SK-N-SH (cell line): ENCODE measurements at regions not wholly inside any gene's neighbourhood (a gene's known extent, or its start where the extent isn't known, plus 50 kb on each side); places are given as distances from the start of the nearest gene placed in this dataset.

Source experiments
- CTCF ChIA-PET: fragments of 300-600, 350-600 bp; formaldehyde crosslinking; extraction: SDS; loops from one replicate; lab custom pipeline; 2021; lab: Yijun Ruan, JAX
- POLR2A ChIA-PET: fragments of 350-600 bp; sonication (Branson Sonifier 250); formaldehyde crosslinking; extraction: SDS; loops from one replicate; lab custom pipeline; 2020; ENCODE audit warnings: antibody characterized with exemption, inconsistent platforms; lab: Yijun Ruan, JAX
- DNase-seq: peaks from one replicate; pipeline ENCODE4 v3.0.0; 2012
- H2AFZ ChIP-seq: fragments of 200-600 bp; sonication (generic); 2 replicates; pipeline ENCODE4 v1.8.1; 2016; ENCODE audit warnings: antibody characterized with exemption, mild to moderate bottlenecking, low read depth
- H3F3A ChIP-seq: fragments of 200-600 bp; sonication (generic); replicated peaks from 2 replicates; pipeline ENCODE3; 2016; ENCODE audit warnings: antibody characterized with exemption, mild to moderate bottlenecking; ENCODE audit not compliant: insufficient read depth
- H3K27ac ChIP-seq, 2 experiments: fragments of 200-500 bp in 1 of 2; fragments of 200-600 bp in 1 of 2; sonication (Bioruptor generic) in 1 of 2; sonication (generic), shearing (Covaris generic) in 1 of 2; 2 replicates each; pipeline versions ENCODE4 v1.5.1 to v1.6.1; 2014 to 2016; ENCODE audit warnings: low read depth in 2 of 2, inconsistent platforms in 1 of 2, low read length in 1 of 2, mild to moderate bottlenecking in 1 of 2, mixed read lengths in 1 of 2
- H3K27me3 ChIP-seq: fragments of 200-600 bp; sonication (generic), shearing (Covaris generic); 2 replicates; pipeline ENCODE4 v1.6.1; 2016; ENCODE audit warnings: mixed run types; ENCODE audit not compliant: insufficient read depth
- H3K36me3 ChIP-seq, 2 experiments: fragments of 200-500 bp in 1 of 2; fragments of 200-600 bp in 1 of 2; sonication (Bioruptor generic) in 1 of 2; sonication (generic) in 1 of 2; replicated peaks in 1 of 2; 2 replicates each; pipeline versions ENCODE3 to v1.5.1; 2014 to 2016; ENCODE audit warnings: low read length in 1 of 2, mild to moderate bottlenecking in 1 of 2; ENCODE audit not compliant: insufficient read depth in 2 of 2, control insufficient read depth in 1 of 2
- H3K4me1 ChIP-seq, 2 experiments: fragments of 200-500 bp in 1 of 2; fragments of 200-600 bp in 1 of 2; sonication (Bioruptor generic) in 1 of 2; sonication (generic), shearing (Covaris generic) in 1 of 2; 2 replicates each; pipeline versions ENCODE4 v1.5.1 to v1.6.1; 2014 to 2016; ENCODE audit warnings: low read depth in 1 of 2, low read length in 1 of 2, mixed run types in 1 of 2; ENCODE audit not compliant: insufficient read depth in 2 of 2, control insufficient read depth in 1 of 2
- H3K4me2 ChIP-seq: fragments of 200-600 bp; sonication (generic), shearing (Covaris generic); 2 replicates; pipeline ENCODE4 v1.6.1; 2017; ENCODE audit warnings: mixed run types
- H3K4me3 ChIP-seq, 2 experiments: fragments of 200-500 bp in 1 of 2; fragments of 200-600 bp in 1 of 2; sonication (Bioruptor generic) in 1 of 2; sonication (generic), shearing (Covaris generic) in 1 of 2; 2 replicates each; pipeline versions ENCODE4 v1.5.1 to v1.8.1; 2014 to 2016; ENCODE audit warnings: low read depth in 2 of 2, inconsistent platforms in 1 of 2, low read length in 1 of 2, mild to moderate bottlenecking in 1 of 2, mixed read lengths in 1 of 2, moderate library complexity in 1 of 2
- H3K79me2 ChIP-seq: fragments of 200-600 bp; sonication (generic); 2 replicates; pipeline ENCODE4 v1.8.1; 2017; ENCODE audit warnings: mild to moderate bottlenecking; ENCODE audit not compliant: insufficient read depth
- H3K9ac ChIP-seq: fragments of 200-600 bp; sonication (generic); 2 replicates; pipeline ENCODE4 v1.6.1; 2017; ENCODE audit warnings: mixed run types
- H3K9me2 ChIP-seq: fragments of 200-600 bp; sonication (generic); 2 replicates; pipeline ENCODE4 v1.6.1; 2017; ENCODE audit warnings: mixed run types
- H3K9me3 ChIP-seq: fragments of 200-600 bp; sonication (generic); 2 replicates; pipeline ENCODE4 v1.6.1; 2017; ENCODE audit warnings: mixed run types, mild to moderate bottlenecking, moderate library complexity
- H4K20me1 ChIP-seq: fragments of 200-600 bp; sonication (generic); 2 replicates; pipeline ENCODE4 v1.6.1; 2017; ENCODE audit warnings: mild to moderate bottlenecking, mixed run types; ENCODE audit not compliant: insufficient read depth
- EP300 ChIP-seq, 2 experiments: IDR thresholded peaks; 2 replicates each; pipeline versions ENCODE4 v1.4.0 to v1.6.1; 2012; ENCODE audit warnings: borderline replicate concordance in 1 of 2, low read depth in 1 of 2, low read length in 1 of 2
- GABPA ChIP-seq: IDR thresholded peaks from 2 replicates; pipeline ENCODE4 v1.4.0; 2012; ENCODE audit warnings: low read depth, mild to moderate bottlenecking
- GATA2 ChIP-seq: sonication (generic); formaldehyde crosslinking; IDR thresholded peaks from 2 replicates; pipeline ENCODE4 v1.5.0; 2020; ENCODE audit warnings: mild to moderate bottlenecking, missing genetic modification reagents
- MEF2A ChIP-seq: IDR thresholded peaks from 2 replicates; pipeline ENCODE4 v1.4.0; 2012; ENCODE audit warnings: low read depth, borderline replicate concordance
- MXI1 ChIP-seq: IDR thresholded peaks from 2 replicates; pipeline ENCODE4 v1.6.1; 2012; ENCODE audit warnings: mild to moderate bottlenecking, low read depth, low read length, improper control_type of control experiment
- RCOR1 ChIP-seq: fragments of 150-350 bp; IDR thresholded peaks from 2 replicates; pipeline ENCODE4 v1.6.1; 2017; ENCODE audit warnings: antibody characterized with exemption, low read length
- RFX5 ChIP-seq: IDR thresholded peaks from 2 replicates; pipeline ENCODE4 v1.6.1; 2012; ENCODE audit warnings: mild to moderate bottlenecking, improper control_type of control experiment, low read length
- TAF1 ChIP-seq: IDR thresholded peaks from 2 replicates; pipeline ENCODE4 v1.6.1; 2012; ENCODE audit warnings: low read depth, mild to moderate bottlenecking, low read length, moderate library complexity, borderline replicate concordance
- TCF12 ChIP-seq: IDR thresholded peaks from 2 replicates; pipeline ENCODE4 v1.4.0; 2012
- TEAD4 ChIP-seq: IDR thresholded peaks from 2 replicates; pipeline ENCODE4 v1.4.0; 2012; ENCODE audit warnings: mild to moderate bottlenecking, borderline replicate concordance; ENCODE audit not compliant: insufficient read depth
- YY1 ChIP-seq: IDR thresholded peaks from 2 replicates; pipeline ENCODE4 v1.4.0; 2012; ENCODE audit warnings: low read depth, mild to moderate bottlenecking
- WGBS: methylation state at CpG from one replicate; pipeline ENCODE4 v1.1.6; 2017; ENCODE audit warnings: low lambda C conversion rate; 5-methylcytosine and 5-hydroxymethylcytosine counted together
- TF ChIP-seq, protein P1 (sequence below): fragments of 150-350 bp; IDR thresholded peaks from 2 replicates; pipeline ENCODE4 v1.6.1; 2016; ENCODE audit warnings: mild to moderate bottlenecking, low read depth, low read length
- TF ChIP-seq, protein P2 (sequence below): IDR thresholded peaks from 2 replicates; pipeline ENCODE4 v1.4.0; 2012; ENCODE audit warnings: low read depth
- TF ChIP-seq, protein P3 (sequence below): IDR thresholded peaks from 2 replicates; pipeline ENCODE4 v1.6.1; 2012; ENCODE audit warnings: mild to moderate bottlenecking, low read depth, low read length, moderate library complexity

DNA sequence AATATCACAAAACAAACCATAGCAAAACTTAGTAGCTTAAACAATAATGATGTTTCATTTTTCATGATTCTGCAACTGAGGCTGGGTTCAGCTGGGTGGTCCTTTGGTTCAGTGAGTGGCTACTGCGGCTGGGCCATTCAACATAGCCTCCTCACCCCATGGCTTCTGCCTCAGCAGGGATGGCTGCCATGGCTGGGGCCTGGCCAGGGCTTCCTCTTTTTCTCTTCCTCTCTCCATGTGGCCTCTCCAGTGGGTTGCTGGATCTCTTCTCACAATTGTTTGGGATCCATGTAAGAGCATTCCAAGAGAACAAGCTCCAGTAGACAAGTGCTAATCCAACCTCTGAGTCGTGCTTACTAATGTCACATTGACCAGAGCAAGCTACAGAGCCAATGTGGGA, 248.6 kb upstream of the PLET1 start:
- H3K4me1 ChIP-seq: peaks cover 4 to 5% of the 10 kb centered on the region in 2 experiments; a peak in 2 of 4 replicates
- no peak overlapping the region for H3K9ac ChIP-seq
- H3K9me3 ChIP-seq: no peaks in the 10 kb centered on the region
- WGBS: 44% methylated on average over 2 of the region's 2 CpGs
- CTCF ChIA-PET: interaction anchor here (0.9 kb wide), 1 partner anchor 18 kb away, joined by 3 read pairs; no protein-coding TSS in a partner anchor
- DNase-seq: no peak
- H3K27me3 ChIP-seq: no peaks in the 10 kb centered on the region
- H3K27ac ChIP-seq: no peak overlapping the region
- no peaks in the 10 kb centered on the region for H3K9me2 ChIP-seq
- no peak overlapping the region for H3K4me2 ChIP-seq
- no peaks in the 10 kb centered on the region for H3F3A ChIP-seq
- no peak overlapping the region for H2AFZ ChIP-seq
- no peaks in the 10 kb centered on the region for H3K79me2 ChIP-seq
- H3K4me3 ChIP-seq: no peak overlapping the region
- POLR2A ChIA-PET: no interaction called here
- H3K36me3 ChIP-seq: no peaks in the 10 kb centered on the region
- TF ChIP-seq TAF1: no peak
- TF ChIP-seq MEF2A: no peak
- TF ChIP-seq, protein P1, sequence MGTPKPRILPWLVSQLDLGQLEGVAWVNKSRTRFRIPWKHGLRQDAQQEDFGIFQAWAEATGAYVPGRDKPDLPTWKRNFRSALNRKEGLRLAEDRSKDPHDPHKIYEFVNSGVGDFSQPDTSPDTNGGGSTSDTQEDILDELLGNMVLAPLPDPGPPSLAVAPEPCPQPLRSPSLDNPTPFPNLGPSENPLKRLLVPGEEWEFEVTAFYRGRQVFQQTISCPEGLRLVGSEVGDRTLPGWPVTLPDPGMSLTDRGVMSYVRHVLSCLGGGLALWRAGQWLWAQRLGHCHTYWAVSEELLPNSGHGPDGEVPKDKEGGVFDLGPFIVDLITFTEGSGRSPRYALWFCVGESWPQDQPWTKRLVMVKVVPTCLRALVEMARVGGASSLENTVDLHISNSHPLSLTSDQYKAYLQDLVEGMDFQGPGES: no peak
- TF ChIP-seq, protein P2, sequence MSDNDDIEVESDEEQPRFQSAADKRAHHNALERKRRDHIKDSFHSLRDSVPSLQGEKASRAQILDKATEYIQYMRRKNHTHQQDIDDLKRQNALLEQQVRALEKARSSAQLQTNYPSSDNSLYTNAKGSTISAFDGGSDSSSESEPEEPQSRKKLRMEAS: no peak
- no peak for TF ChIP-seq TCF12
- no peak for TF ChIP-seq EP300 (IDR thresholded peaks at IDR 0.05; ENCODE audit: borderline replicate concordance in 1 of 2, low read depth in 1 of 2, low read length in 1 of 2)
- no peak for TF ChIP-seq RFX5
- TF ChIP-seq RCOR1: no peak
- TF ChIP-seq MXI1: no peak
- no peak for TF ChIP-seq TEAD4
- no peak for TF ChIP-seq YY1
- TF ChIP-seq, protein P3, sequence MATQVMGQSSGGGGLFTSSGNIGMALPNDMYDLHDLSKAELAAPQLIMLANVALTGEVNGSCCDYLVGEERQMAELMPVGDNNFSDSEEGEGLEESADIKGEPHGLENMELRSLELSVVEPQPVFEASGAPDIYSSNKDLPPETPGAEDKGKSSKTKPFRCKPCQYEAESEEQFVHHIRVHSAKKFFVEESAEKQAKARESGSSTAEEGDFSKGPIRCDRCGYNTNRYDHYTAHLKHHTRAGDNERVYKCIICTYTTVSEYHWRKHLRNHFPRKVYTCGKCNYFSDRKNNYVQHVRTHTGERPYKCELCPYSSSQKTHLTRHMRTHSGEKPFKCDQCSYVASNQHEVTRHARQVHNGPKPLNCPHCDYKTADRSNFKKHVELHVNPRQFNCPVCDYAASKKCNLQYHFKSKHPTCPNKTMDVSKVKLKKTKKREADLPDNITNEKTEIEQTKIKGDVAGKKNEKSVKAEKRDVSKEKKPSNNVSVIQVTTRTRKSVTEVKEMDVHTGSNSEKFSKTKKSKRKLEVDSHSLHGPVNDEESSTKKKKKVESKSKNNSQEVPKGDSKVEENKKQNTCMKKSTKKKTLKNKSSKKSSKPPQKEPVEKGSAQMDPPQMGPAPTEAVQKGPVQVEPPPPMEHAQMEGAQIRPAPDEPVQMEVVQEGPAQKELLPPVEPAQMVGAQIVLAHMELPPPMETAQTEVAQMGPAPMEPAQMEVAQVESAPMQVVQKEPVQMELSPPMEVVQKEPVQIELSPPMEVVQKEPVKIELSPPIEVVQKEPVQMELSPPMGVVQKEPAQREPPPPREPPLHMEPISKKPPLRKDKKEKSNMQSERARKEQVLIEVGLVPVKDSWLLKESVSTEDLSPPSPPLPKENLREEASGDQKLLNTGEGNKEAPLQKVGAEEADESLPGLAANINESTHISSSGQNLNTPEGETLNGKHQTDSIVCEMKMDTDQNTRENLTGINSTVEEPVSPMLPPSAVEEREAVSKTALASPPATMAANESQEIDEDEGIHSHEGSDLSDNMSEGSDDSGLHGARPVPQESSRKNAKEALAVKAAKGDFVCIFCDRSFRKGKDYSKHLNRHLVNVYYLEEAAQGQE: no peak
- no peak for TF ChIP-seq GABPA
- TF ChIP-seq GATA2 (CRISPR knock-in tag): no peak
- TF ChIP-seq, all 33 proteins: peak for 0
- H4K20me1 ChIP-seq: no peaks in the 10 kb centered on the region
